DOHH2 (cell line): ENCODE measurements at regions not wholly inside any gene's neighbourhood (a gene's known extent, or its start where the extent isn't known, plus 50 kb on each side); places are given as distances from the start of the nearest gene placed in this dataset.

Experiments used
- H3F3A ChIP-seq: fragments of 200-600 bp; sonication (generic), shearing (Covaris generic); 2 replicates; pipeline ENCODE4 v1.6.0; 2016; ENCODE audit warnings: antibody characterized with exemption, mild to moderate bottlenecking; ENCODE audit not compliant: control insufficient read depth, insufficient read depth
- H3K27ac ChIP-seq: fragments of 200-600 bp; sonication (generic); 2 replicates; pipeline ENCODE4 v1.5.1; 2014; ENCODE audit warnings: low read depth, mild to moderate bottlenecking, low read length, moderate library complexity
- H3K27me3 ChIP-seq: fragments of 200-600 bp; sonication (generic); 2 replicates; pipeline ENCODE4 v1.6.1; 2014; ENCODE audit warnings: mild to moderate bottlenecking, low read length, mixed read lengths; ENCODE audit not compliant: control insufficient read depth
- H3K36me3 ChIP-seq: fragments of 200-600 bp; sonication (generic); 2 replicates; pipeline ENCODE4 v1.6.1; 2014; ENCODE audit warnings: mild to moderate bottlenecking, low read length, moderate library complexity, mixed read lengths; ENCODE audit not compliant: control insufficient read depth
- H3K4me1 ChIP-seq: fragments of 200-600 bp; sonication (generic); 2 replicates; pipeline ENCODE4 v1.6.1; 2014; ENCODE audit warnings: mild to moderate bottlenecking, low read length, mixed read lengths; ENCODE audit not compliant: control insufficient read depth
- H3K4me2 ChIP-seq: fragments of 200-600 bp; sonication (generic); 2 replicates; pipeline ENCODE4 v1.6.0; 2014; ENCODE audit warnings: mild to moderate bottlenecking, low read length, moderate library complexity
- H3K4me3 ChIP-seq: fragments of 200-600 bp; sonication (generic); 2 replicates; pipeline ENCODE4 v1.5.1; 2014; ENCODE audit warnings: mild to moderate bottlenecking, low read length, mixed read lengths
- H3K79me2 ChIP-seq: fragments of 200-600 bp; sonication (generic); 2 replicates; pipeline ENCODE4 v1.6.1; 2014; ENCODE audit warnings: mild to moderate bottlenecking, low read length, mixed read lengths; ENCODE audit not compliant: control insufficient read depth
- H3K9me2 ChIP-seq: fragments of 200-600 bp; sonication (generic); replicated peaks from 2 replicates; pipeline ENCODE4 v1.6.1; 2014; ENCODE audit warnings: mild to moderate bottlenecking, low read length, mixed read lengths; ENCODE audit not compliant: control insufficient read depth
- H3K9me3 ChIP-seq: fragments of 200-600 bp; sonication (generic); 2 replicates; pipeline ENCODE4 v1.6.1; 2014; ENCODE audit warnings: antibody characterized with exemption, low read length, mixed read lengths; ENCODE audit not compliant: control insufficient read depth, insufficient read depth
- H4K20me1 ChIP-seq: fragments of 200-600 bp; sonication (generic); 2 replicates; pipeline ENCODE4 v1.6.0; 2014; ENCODE audit warnings: low read depth, mild to moderate bottlenecking, antibody characterized with exemption, low read length, moderate library complexity; ENCODE audit not compliant: control insufficient read depth, insufficient read depth
- CTCF ChIP-seq: fragments of 200-600 bp; sonication (generic); IDR thresholded peaks from one replicate; pipeline ENCODE4 v1.5.1; 2014; ENCODE audit warnings: antibody characterized with exemption, mild to moderate bottlenecking, low read depth, low read length; ENCODE audit not compliant: poor library complexity, severe bottlenecking
- EZH2phosphoT487 ChIP-seq: fragments of 200-600 bp; sonication (generic); IDR thresholded peaks from 2 replicates; pipeline ENCODE4 v1.6.1; 2017; ENCODE audit warnings: borderline replicate concordance, mild to moderate bottlenecking, antibody characterized with exemption, low read length, moderate library complexity, mixed read lengths

GRCh38 chr4:43133566-43133965, 241.1 kb downstream of the GRXCR1 start:
- Histone ChIP-seq H3K79me2 (no peaks in the 10 kb centered on the region), H3K36me3 (no peaks in the 10 kb centered on the region), H3K27ac (no peak overlapping the region), H3F3A (no peaks in the 10 kb centered on the region), H3K4me3 (no peak overlapping the region), H3K27me3 (no peaks in the 10 kb centered on the region), H3K9me3 (no peaks in the 10 kb centered on the region), H3K4me2 (no peak overlapping the region), H3K9me2 (no peaks in the 10 kb centered on the region), H3K4me1 (no peaks in the 10 kb centered on the region), H4K20me1 (no peaks in the 10 kb centered on the region)
- TF ChIP-seq EZH2phosphoT487: no peak
- no peak for TF ChIP-seq CTCF

GRCh38 chr4:43136752-43137151, 244.2 kb downstream of the GRXCR1 start:
- no peaks in the 10 kb centered on the region for H3K79me2 ChIP-seq
- H3K36me3 ChIP-seq: no peaks in the 10 kb centered on the region

GRCh38 chr4:43146198-43146597, 253.7 kb downstream of the GRXCR1 start:
- TF ChIP-seq CTCF: no peak
- TF ChIP-seq EZH2phosphoT487: no peak
- Histone ChIP-seq H3K27me3 (no peaks in the 10 kb centered on the region), H3K4me1 (no peaks in the 10 kb centered on the region), H4K20me1 (no peaks in the 10 kb centered on the region), H3K9me2 (no peaks in the 10 kb centered on the region), H3K36me3 (no peaks in the 10 kb centered on the region), H3K4me2 (no peak overlapping the region), H3K79me2 (no peaks in the 10 kb centered on the region), H3K9me3 (no peaks in the 10 kb centered on the region), H3F3A (no peaks in the 10 kb centered on the region), H3K4me3 (no peak overlapping the region), H3K27ac (no peak overlapping the region)

More at GRCh38 chr4:43136752-43137151, 244.2 kb downstream of the GRXCR1 start:
- Histone ChIP-seq H3F3A (no peaks in the 10 kb centered on the region), H3K9me3 (no peaks in the 10 kb centered on the region), H3K4me2 (no peak overlapping the region), H3K9me2 (no peaks in the 10 kb centered on the region), H3K27ac (no peak overlapping the region), H3K4me1 (no peaks in the 10 kb centered on the region), H3K27me3 (no peaks in the 10 kb centered on the region), H4K20me1 (no peaks in the 10 kb centered on the region), H3K4me3 (no peak overlapping the region)
- TF ChIP-seq CTCF (no peak), EZH2phosphoT487 (no peak)

- no peaks in the 10 kb centered on the region for H3K27me3 ChIP-seq
- H3K4me2 ChIP-seq: no peak overlapping the region
- H3K4me1 ChIP-seq: no peaks in the 10 kb centered on the region
- no peaks in the 10 kb centered on the region for H4K20me1 ChIP-seq
- no peaks in the 10 kb centered on the region for H3F3A ChIP-seq
- H3K79me2 ChIP-seq: no peaks in the 10 kb centered on the region
- no peaks in the 10 kb centered on the region for H3K36me3 ChIP-seq
- H3K9me3 ChIP-seq: no peaks in the 10 kb centered on the region
- no peak overlapping the region for H3K4me3 ChIP-seq
- H3K9me2 ChIP-seq: no peaks in the 10 kb centered on the region
- no peak overlapping the region for H3K27ac ChIP-seq
- TF ChIP-seq CTCF: no peak
- TF ChIP-seq EZH2phosphoT487: no peak
Observed at GRCh38 chr4:43148481-43148880, 256.0 kb downstream of the GRXCR1 start.
